GM12875 (cell line): ENCODE measurements at regions not wholly inside any gene's neighbourhood (a gene's known extent, or its start where the extent isn't known, plus 50 kb on each side); places are given as distances from the start of the nearest gene placed in this dataset.
"Not testable (repeated sequence)": the region's sequence is repeated elsewhere in the genome, so short reads cannot be mapped to it uniquely, and the experiment has no call there.

Source experiments
- H3K4me3 ChIP-seq: one replicate; pipeline ENCODE4 v1.5.1; 2011; ENCODE audit warnings: low read depth, low read length, control low read depth
- CTCF ChIP-seq: IDR thresholded peaks from 2 replicates; pipeline ENCODE4 v1.5.1; 2011; ENCODE audit warnings: low read depth, mild to moderate bottlenecking, control low read depth, inconsistent platforms, low read length, moderate library complexity, borderline replicate concordance; ENCODE audit not compliant: insufficient read depth

GRCh38 chr14:89474464-89474863, 57.4 kb upstream of the FOXN3 start:
- no peak for TF ChIP-seq CTCF
- H3K4me3 ChIP-seq: no peak overlapping the region

GRCh38 chr14:89473989-89474388, 57.0 kb upstream of the FOXN3 start:
- H3K4me3 ChIP-seq: no peak overlapping the region
- no peak for TF ChIP-seq CTCF

- no peak for TF ChIP-seq CTCF
- no peak overlapping the region for H3K4me3 ChIP-seq
Measured at GRCh38 chr14:89473569-89473968, 56.5 kb upstream of the FOXN3 start.

GRCh38 chr14:89470401-89470800, 53.4 kb upstream of the FOXN3 start:
- no peak for TF ChIP-seq CTCF
- H3K4me3 ChIP-seq: no peak overlapping the region

GRCh38 chr14:89469210-89470198, 52.5 kb upstream of the FOXN3 start:
- no peak for TF ChIP-seq CTCF
- no peak overlapping the region for H3K4me3 ChIP-seq

GRCh38 chr14:89468566-89468965, 51.5 kb upstream of the FOXN3 start:
- H3K4me3 ChIP-seq: no peak overlapping the region
- TF ChIP-seq CTCF: no peak

- H3K4me3 ChIP-seq: not testable (repeated sequence)
Measured at GRCh38 chr14:89468030-89468429, 51.0 kb upstream of the FOXN3 start.
